Keratinocyte (primary cell): ENCODE measurements at regions not wholly inside any gene's neighbourhood (a gene's known extent, or its start where the extent isn't known, plus 50 kb on each side); places are given as distances from the start of the nearest gene placed in this dataset.

Experiments used
- CTCF ChIP-seq, 3 experiments: IDR thresholded peaks in 1 of 3; conservative IDR thresholded peaks in 1 of 3; optimal IDR thresholded peaks in 1 of 3; 2 replicates in 2 of 3; 3 replicates in 1 of 3; pipeline versions ENCODE3 to v1.5.1; 2011; ENCODE audit warnings: low read length in 3 of 3, mild to moderate bottlenecking in 3 of 3, moderate library complexity in 2 of 3, control low read depth in 1 of 3, inconsistent platforms in 1 of 3; ENCODE audit not compliant: insufficient read depth in 2 of 3; ENCODE audit errors: extremely low read depth in 1 of 3
- EZH2 ChIP-seq: IDR thresholded peaks from one replicate; pipeline ENCODE4 v1.6.1; 2012; ENCODE audit warnings: inconsistent platforms, mild to moderate bottlenecking, low read length, moderate library complexity

GRCh38 chr7:156055206-156055822 is 243.1 kb upstream of the SHH start:
- no peak for TF ChIP-seq CTCF (optimal IDR thresholded peaks at IDR 0.05 in 1 of 3, IDR thresholded peaks at IDR 0.05 in 1 of 3, conservative IDR thresholded peaks at IDR 0.05 in 1 of 3; ENCODE audit: extremely low read depth in 1 of 3, insufficient read depth in 2 of 3, low read length in 3 of 3)
- TF ChIP-seq EZH2 = no peak
